DND-41 (cell line): ENCODE measurements at regions not wholly inside any gene's neighbourhood (a gene's known extent, or its start where the extent isn't known, plus 50 kb on each side); places are given as distances from the start of the nearest gene placed in this dataset.

Experiments
- CTCF ChIP-seq: IDR thresholded peaks from 2 replicates; pipeline ENCODE4 v1.5.1; 2012; ENCODE audit warnings: borderline replicate concordance, low read length, moderate library complexity, mild to moderate bottlenecking; ENCODE audit not compliant: poor library complexity, severe bottlenecking; ENCODE audit errors: extremely low read depth
- EZH2 ChIP-seq: IDR thresholded peaks from 3 replicates; pipeline ENCODE4 v1.6.1; 2012; ENCODE audit warnings: borderline replicate concordance, low read depth, mild to moderate bottlenecking, moderate library complexity, low read length, inconsistent platforms; ENCODE audit not compliant: severe bottlenecking

- TF ChIP-seq CTCF (no peak), EZH2 (no peak)
Observed at GRCh38 chr9:38489057-38489456, 64.8 kb upstream of the IGFBPL1 start.
